Keratinocyte (primary cell): ENCODE measurements at regions not wholly inside any gene's neighbourhood (a gene's known extent, or its start where the extent isn't known, plus 50 kb on each side); places are given as distances from the start of the nearest gene placed in this dataset.

Experiments used
- EZH2 ChIP-seq: IDR thresholded peaks from one replicate; pipeline ENCODE4 v1.6.1; 2012; ENCODE audit warnings: inconsistent platforms, mild to moderate bottlenecking, low read length, moderate library complexity
- TF ChIP-seq, protein P1 (sequence below), 3 experiments: IDR thresholded peaks in 1 of 3; conservative IDR thresholded peaks in 1 of 3; optimal IDR thresholded peaks in 1 of 3; 2 replicates in 2 of 3; 3 replicates in 1 of 3; pipeline versions ENCODE3 to v1.5.1; 2011; ENCODE audit warnings: low read length in 3 of 3, mild to moderate bottlenecking in 3 of 3, moderate library complexity in 2 of 3, control low read depth in 1 of 3, inconsistent platforms in 1 of 3; ENCODE audit not compliant: insufficient read depth in 2 of 3; ENCODE audit errors: extremely low read depth in 1 of 3

DNA sequence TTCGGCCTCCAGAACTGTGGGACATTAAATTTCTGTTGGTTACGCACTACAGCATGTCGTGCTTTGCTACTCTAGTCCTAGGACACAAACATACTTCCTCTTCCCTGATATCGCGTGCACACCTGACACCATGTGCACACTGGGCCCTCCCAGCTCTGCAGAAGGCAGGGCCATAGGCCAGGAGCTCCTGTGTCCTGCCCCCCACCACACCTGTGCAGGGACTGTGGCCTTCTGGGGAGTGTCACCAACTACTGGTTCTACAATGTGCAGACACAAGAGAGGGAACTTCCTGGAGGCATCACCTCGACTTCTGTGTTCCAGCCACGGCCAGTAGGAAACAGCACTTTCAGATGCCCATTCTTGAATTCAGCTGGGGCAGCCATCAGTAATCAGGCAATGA, 646.4 kb upstream of the MGMT start:
- no peak for TF ChIP-seq EZH2
- TF ChIP-seq, protein P1, sequence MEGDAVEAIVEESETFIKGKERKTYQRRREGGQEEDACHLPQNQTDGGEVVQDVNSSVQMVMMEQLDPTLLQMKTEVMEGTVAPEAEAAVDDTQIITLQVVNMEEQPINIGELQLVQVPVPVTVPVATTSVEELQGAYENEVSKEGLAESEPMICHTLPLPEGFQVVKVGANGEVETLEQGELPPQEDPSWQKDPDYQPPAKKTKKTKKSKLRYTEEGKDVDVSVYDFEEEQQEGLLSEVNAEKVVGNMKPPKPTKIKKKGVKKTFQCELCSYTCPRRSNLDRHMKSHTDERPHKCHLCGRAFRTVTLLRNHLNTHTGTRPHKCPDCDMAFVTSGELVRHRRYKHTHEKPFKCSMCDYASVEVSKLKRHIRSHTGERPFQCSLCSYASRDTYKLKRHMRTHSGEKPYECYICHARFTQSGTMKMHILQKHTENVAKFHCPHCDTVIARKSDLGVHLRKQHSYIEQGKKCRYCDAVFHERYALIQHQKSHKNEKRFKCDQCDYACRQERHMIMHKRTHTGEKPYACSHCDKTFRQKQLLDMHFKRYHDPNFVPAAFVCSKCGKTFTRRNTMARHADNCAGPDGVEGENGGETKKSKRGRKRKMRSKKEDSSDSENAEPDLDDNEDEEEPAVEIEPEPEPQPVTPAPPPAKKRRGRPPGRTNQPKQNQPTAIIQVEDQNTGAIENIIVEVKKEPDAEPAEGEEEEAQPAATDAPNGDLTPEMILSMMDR (optimal IDR thresholded peaks at IDR 0.05 in 1 of 3, IDR thresholded peaks at IDR 0.05 in 1 of 3, conservative IDR thresholded peaks at IDR 0.05 in 1 of 3; ENCODE audit: extremely low read depth in 1 of 3, insufficient read depth in 2 of 3, low read length in 3 of 3) = no peak
